ENCODE measurements at regions not wholly inside any gene's neighbourhood (a gene's known extent, or its start where the extent isn't known, plus 50 kb on each side); places are given as distances from the start of the nearest gene placed in this dataset.
A peak's percentile ranks its signal among the peaks of the same experiment; 100 is the strongest.

- peaks cover 11 to 23% of the 10 kb centered on the region in 2 donors for H3K4me1 ChIP-seq
- H3K4me3 ChIP-seq: no peak overlapping the region
- no peaks in the 10 kb centered on the region for H3K9me3 ChIP-seq
- no peak for TF ChIP-seq CTCF (IDR thresholded peaks at IDR 0.05 in 4 of 5, conservative IDR thresholded peaks at IDR 0.05 in 1 of 5)
- no peak for TF ChIP-seq POLR2A (IDR thresholded peaks at IDR 0.05)
- ATAC-seq: no peak
- in situ Hi-C loops (cut with MboI; ENCODE audit: low sequenced_read_pairs in 4 of 4) (no loop called here), intact Hi-C loops (cut with DNase I; ENCODE audit: low total_unique reads) (loop anchor here (5.0 kb wide), 1 partner anchor 58 kb away; the partner anchor contains the start of gene STK17B)
- H3K27ac ChIP-seq: no peak overlapping the region
- H3K36me3 ChIP-seq: no peaks in the 10 kb centered on the region
- DNase-seq: no peak
- no peaks in the 10 kb centered on the region for H3K27me3 ChIP-seq
Measured at GRCh38 chr2:196230061-196230854, 58.9 kb upstream of the STK17B start.

- H3K27ac ChIP-seq: peak overlapping the region in 3 of 4 donors; percentile 15 to 56 (median 39)
- no peak overlapping the region for H3K4me3 ChIP-seq
- no peaks in the 10 kb centered on the region for H3K27me3 ChIP-seq
- H3K36me3 ChIP-seq: no peaks in the 10 kb centered on the region
- in situ Hi-C loops (cut with MboI; ENCODE audit: low sequenced_read_pairs in 4 of 4) (no loop called here), intact Hi-C loops (cut with DNase I; ENCODE audit: low total_unique reads) (loop anchor here (5.0 kb wide), 1 partner anchor 61 kb away; the partner anchor contains the start of gene STK17B)
- ATAC-seq (peak; percentile 74 to 77), DNase-seq (peak in 1 of 2 donors; percentile 31)
- H3K4me1 ChIP-seq: peaks cover 11 to 23% of the 10 kb centered on the region in 2 donors
- TF ChIP-seq CTCF (IDR thresholded peaks at IDR 0.05 in 4 of 5, conservative IDR thresholded peaks at IDR 0.05 in 1 of 5): no peak
- TF ChIP-seq POLR2A (IDR thresholded peaks at IDR 0.05): no peak
- H3K9me3 ChIP-seq: no peaks in the 10 kb centered on the region
Measured at GRCh38 chr2:196233021-196233804, 61.8 kb upstream of the STK17B start.

GRCh38 chr2:196233805-196234475 lies 62.6 kb upstream of the STK17B start:
- ATAC-seq (no peak), DNase-seq (no peak)
- in situ Hi-C loops (cut with MboI; ENCODE audit: low sequenced_read_pairs in 4 of 4): no loop called here
- TF ChIP-seq CTCF (IDR thresholded peaks at IDR 0.05 in 4 of 5, conservative IDR thresholded peaks at IDR 0.05 in 1 of 5) (no peak), POLR2A (IDR thresholded peaks at IDR 0.05) (no peak)
- H3K36me3 ChIP-seq: no peaks in the 10 kb centered on the region
- intact Hi-C loops (cut with DNase I; ENCODE audit: low total_unique reads): loop anchor here (5.0 kb wide), 1 partner anchor 62 kb away; the partner anchor contains the start of gene STK17B
- H3K27ac ChIP-seq: peak overlapping the region in 3 of 4 donors; percentile 15 to 56 (median 39)
- no peak overlapping the region for H3K4me3 ChIP-seq
- peaks cover 11 to 23% of the 10 kb centered on the region in 2 donors for H3K4me1 ChIP-seq
- no peaks in the 10 kb centered on the region for H3K9me3 ChIP-seq
- no peaks in the 10 kb centered on the region for H3K27me3 ChIP-seq

GRCh38 chr2:196234672-196235071 lies 63.3 kb upstream of the STK17B start:
- no peak for ATAC-seq
- Histone ChIP-seq H3K27me3 (no peaks in the 10 kb centered on the region), H3K9me3 (no peaks in the 10 kb centered on the region), H3K36me3 (no peaks in the 10 kb centered on the region), H3K27ac (no peak overlapping the region), H3K4me3 (no peak overlapping the region), H3K4me1 (peaks cover 11 to 27% of the 10 kb centered on the region in 2 donors)
- in situ Hi-C loops (cut with MboI; ENCODE audit: low sequenced_read_pairs in 4 of 4): no loop called here
- TF ChIP-seq CTCF (IDR thresholded peaks at IDR 0.05 in 4 of 5, conservative IDR thresholded peaks at IDR 0.05 in 1 of 5): no peak
- no peak for TF ChIP-seq POLR2A (IDR thresholded peaks at IDR 0.05)
- intact Hi-C loops (cut with DNase I; ENCODE audit: low total_unique reads): loop anchor here (5.0 kb wide), 1 partner anchor 62 kb away; the partner anchor contains the start of gene STK17B
- no peak for DNase-seq

Data from gastrocnemius medialis (tissue), 4 donors.